ENCODE measurements at regions not wholly inside any gene's neighbourhood (a gene's known extent, or its start where the extent isn't known, plus 50 kb on each side); places are given as distances from the start of the nearest gene placed in this dataset.

DNA sequence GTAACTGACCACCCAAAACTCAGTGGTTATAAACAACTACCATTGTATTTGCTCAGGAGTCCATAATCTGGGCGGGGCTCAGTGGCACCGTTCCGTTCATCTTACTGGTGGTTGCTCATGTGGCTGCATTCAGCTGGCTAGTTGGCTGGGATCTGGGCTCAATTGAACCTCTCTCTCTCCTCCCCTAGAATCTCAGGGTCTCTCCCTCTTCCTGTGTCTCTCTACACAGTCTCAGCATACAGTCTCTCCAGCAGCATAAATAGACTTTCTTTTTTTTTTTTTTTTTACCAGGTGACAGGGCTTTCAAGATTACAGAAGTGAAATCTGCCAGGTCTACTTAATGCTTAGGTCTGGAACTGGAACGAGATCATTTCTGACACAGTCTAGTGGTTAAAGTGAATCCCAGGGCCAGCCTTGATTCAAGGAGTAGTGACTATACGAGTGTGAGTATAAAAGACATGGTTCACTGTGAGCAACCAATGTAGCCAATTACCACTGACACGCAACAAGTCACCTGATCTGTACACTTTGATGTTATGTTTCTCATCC lies 193.7 kb upstream of the ESRRG start:
- Histone ChIP-seq H3K4me1 (no peaks in the 10 kb centered on the region), H3K36me3 (no peaks in the 10 kb centered on the region), H3K27ac (no peak overlapping the region), H3K9me3 (no peaks in the 10 kb centered on the region), H3K4me3 (no peak overlapping the region), H3K27me3 (no peaks in the 10 kb centered on the region)
- DNase-seq: no peak
- TF ChIP-seq POLR2A (IDR thresholded peaks at IDR 0.05): no peak
- TF ChIP-seq, protein P1, sequence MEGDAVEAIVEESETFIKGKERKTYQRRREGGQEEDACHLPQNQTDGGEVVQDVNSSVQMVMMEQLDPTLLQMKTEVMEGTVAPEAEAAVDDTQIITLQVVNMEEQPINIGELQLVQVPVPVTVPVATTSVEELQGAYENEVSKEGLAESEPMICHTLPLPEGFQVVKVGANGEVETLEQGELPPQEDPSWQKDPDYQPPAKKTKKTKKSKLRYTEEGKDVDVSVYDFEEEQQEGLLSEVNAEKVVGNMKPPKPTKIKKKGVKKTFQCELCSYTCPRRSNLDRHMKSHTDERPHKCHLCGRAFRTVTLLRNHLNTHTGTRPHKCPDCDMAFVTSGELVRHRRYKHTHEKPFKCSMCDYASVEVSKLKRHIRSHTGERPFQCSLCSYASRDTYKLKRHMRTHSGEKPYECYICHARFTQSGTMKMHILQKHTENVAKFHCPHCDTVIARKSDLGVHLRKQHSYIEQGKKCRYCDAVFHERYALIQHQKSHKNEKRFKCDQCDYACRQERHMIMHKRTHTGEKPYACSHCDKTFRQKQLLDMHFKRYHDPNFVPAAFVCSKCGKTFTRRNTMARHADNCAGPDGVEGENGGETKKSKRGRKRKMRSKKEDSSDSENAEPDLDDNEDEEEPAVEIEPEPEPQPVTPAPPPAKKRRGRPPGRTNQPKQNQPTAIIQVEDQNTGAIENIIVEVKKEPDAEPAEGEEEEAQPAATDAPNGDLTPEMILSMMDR (IDR thresholded peaks at IDR 0.05): no peak

DNA sequence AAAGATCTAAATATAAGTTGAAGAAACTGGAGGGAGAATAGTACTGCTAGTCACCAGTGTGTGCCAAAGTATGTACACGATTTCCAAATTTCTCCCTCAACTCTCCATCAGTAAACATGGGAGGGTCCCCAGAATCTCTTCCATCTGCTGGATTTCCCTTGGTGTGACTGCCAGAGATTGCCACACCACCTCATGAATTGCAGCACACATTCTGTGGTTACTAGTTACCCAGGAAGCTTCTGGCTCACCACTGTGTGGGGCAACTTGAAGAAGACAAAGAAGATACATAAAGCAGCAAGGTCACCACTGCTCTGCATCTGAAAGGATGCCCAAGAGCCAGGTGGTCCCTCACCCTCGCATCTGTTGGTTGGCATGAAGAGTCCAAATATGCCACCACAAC lies 191.7 kb upstream of the ESRRG start:
- Histone ChIP-seq H3K4me1 (no peaks in the 10 kb centered on the region), H3K4me3 (no peak overlapping the region)
- no peak for TF ChIP-seq POLR2A (IDR thresholded peaks at IDR 0.05)
- TF ChIP-seq, protein P1 (IDR thresholded peaks at IDR 0.05): no peak

DNA sequence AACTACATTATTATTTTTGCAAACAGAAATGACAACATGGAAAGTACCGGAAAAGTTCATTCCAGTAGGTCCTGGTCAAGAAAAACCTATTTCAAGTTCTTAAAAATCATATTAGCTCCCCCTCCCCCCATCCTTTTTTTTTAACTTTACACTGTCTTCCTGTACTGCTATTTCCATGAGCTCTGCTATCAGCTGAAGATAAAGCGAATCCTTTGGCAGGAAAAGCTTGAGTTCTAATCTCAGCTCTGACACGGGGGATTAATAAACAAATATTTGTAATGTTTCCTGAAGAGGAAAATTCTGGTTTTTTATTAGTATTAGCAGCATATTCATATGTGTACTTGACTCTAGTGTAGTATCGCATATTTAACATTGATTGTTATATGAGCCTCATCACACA lies 190.7 kb upstream of the ESRRG start:
- Histone ChIP-seq H3K4me1 (no peaks in the 10 kb centered on the region), H3K27ac (no peak overlapping the region), H3K27me3 (no peaks in the 10 kb centered on the region), H3K36me3 (no peaks in the 10 kb centered on the region), H3K4me3 (no peak overlapping the region), H3K9me3 (no peaks in the 10 kb centered on the region)
- TF ChIP-seq, protein P1 (IDR thresholded peaks at IDR 0.05): no peak
- no peak for TF ChIP-seq POLR2A (IDR thresholded peaks at IDR 0.05)
- DNase-seq: no peak

More for the DNA sequence above, 191.7 kb upstream of the ESRRG start:
- H3K36me3 ChIP-seq: no peaks in the 10 kb centered on the region
- no peak overlapping the region for H3K27ac ChIP-seq
- no peak for DNase-seq
- H3K9me3 ChIP-seq: no peaks in the 10 kb centered on the region
- H3K27me3 ChIP-seq: no peaks in the 10 kb centered on the region

DNA sequence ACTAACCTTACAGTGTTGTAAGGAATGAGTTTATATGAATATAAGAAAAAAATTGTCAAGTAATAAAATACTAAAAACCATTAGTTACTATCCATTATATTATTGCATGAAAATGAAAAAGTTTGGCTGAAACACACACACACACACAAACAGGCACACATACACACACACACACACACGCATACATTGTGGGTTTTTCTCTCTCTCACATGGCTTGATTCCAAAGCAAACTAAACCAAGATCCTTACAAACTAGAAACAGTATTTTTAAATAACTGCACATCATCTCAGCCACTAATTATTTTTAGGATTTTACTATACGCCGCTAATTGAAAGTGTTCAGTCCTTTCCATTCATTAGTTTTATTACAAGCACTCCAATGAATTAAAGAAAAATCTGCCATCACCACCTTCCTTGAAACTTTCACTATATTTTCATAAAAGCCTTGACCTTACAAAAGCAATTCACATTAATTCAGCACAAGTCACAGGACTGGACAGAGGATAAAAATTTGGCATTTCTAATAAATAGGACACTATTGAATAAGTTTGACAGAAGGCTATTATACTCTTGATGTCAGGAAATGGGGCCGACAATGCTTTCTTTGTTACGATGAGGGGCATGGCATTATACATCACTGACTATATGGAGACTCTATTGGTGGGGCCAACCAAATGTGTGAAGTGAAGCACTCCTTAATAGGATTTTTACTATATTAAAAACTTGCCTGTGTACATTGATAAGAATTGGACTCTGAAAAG lies 187.0 kb upstream of the ESRRG start:
- Histone ChIP-seq H3K27ac (no peak overlapping the region), H3K36me3 (no peaks in the 10 kb centered on the region), H3K4me3 (no peak overlapping the region), H3K9me3 (no peaks in the 10 kb centered on the region), H3K4me1 (no peaks in the 10 kb centered on the region), H3K27me3 (no peaks in the 10 kb centered on the region)
- TF ChIP-seq, protein P1 (IDR thresholded peaks at IDR 0.05): no peak
- no peak for TF ChIP-seq POLR2A (IDR thresholded peaks at IDR 0.05)
- DNase-seq: no peak

DNA sequence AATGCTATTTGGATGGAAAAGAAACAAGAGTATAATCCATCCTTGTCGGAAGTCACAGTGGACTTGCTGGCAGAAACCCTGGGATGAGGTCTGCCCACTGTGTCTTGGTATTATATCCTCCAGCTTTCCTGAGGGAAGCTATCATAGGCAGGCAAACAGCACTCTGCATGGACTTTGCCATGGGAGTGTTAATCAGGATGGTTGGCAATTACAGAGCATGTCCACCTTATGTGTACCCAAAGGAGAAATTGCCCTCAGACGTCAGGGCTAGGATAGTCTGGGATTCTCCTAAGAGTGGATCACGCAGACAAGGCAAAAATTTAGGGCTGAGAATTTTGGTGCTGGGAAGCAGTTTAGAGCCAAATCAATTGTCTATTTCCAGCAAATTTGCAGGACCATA lies 184.9 kb upstream of the ESRRG start:
- peak in 1 of 3 donors; percentile 69 for DNase-seq
- TF ChIP-seq, protein P1 (IDR thresholded peaks at IDR 0.05): no peak
- no peak for TF ChIP-seq POLR2A (IDR thresholded peaks at IDR 0.05)
- Histone ChIP-seq H3K27ac (peak overlapping the region in 2 of 4 donors; percentile 22 to 35), H3K36me3 (no peaks in the 10 kb centered on the region), H3K4me1 (no peaks in the 10 kb centered on the region), H3K27me3 (no peaks in the 10 kb centered on the region), H3K9me3 (no peaks in the 10 kb centered on the region), H3K4me3 (no peak overlapping the region)
